HL-60 (cell line): ENCODE measurements at regions not wholly inside any gene's neighbourhood (a gene's known extent, or its start where the extent isn't known, plus 50 kb on each side); places are given as distances from the start of the nearest gene placed in this dataset.

Source experiments
- DNase-seq, 2 experiments: peaks; one replicate each; pipeline ENCODE4 v3.0.0-alpha.2; 2010 to 2020; ENCODE audit warnings: low read depth in 1 of 2, low spot score in 1 of 2
- H3K27ac ChIP-seq: fragments of 250-450 bp; sonication (Bioruptor Pico); replicated peaks from 2 replicates; pipeline ENCODE4 v1.5.1; 2020; ENCODE audit warnings: mild to moderate bottlenecking, moderate library complexity
- H3K27me3 ChIP-seq: fragments of 250-450 bp; sonication (Bioruptor Pico); 2 replicates; pipeline ENCODE4 v1.5.1; 2021; ENCODE audit warnings: mild to moderate bottlenecking, moderate library complexity; ENCODE audit not compliant: insufficient read depth, poor library complexity, severe bottlenecking
- H3K4me3 ChIP-seq: replicated peaks from 2 replicates; pipeline ENCODE4 v1.5.1; 2011; ENCODE audit warnings: mild to moderate bottlenecking, control low read depth, low read length; ENCODE audit not compliant: insufficient read depth
- CTCF ChIP-seq: IDR thresholded peaks from one replicate; pipeline ENCODE4 v1.5.1; 2011; ENCODE audit warnings: low read length, control low read depth, inconsistent platforms; ENCODE audit not compliant: insufficient read depth
- GABPA ChIP-seq: IDR thresholded peaks from 2 replicates; pipeline ENCODE4 v1.6.1; 2012; ENCODE audit warnings: low read depth
- POLR2AphosphoS5 ChIP-seq: IDR thresholded peaks from 2 replicates; pipeline ENCODE4 v1.6.1; 2012; ENCODE audit warnings: low read depth
- REST ChIP-seq: IDR thresholded peaks from 2 replicates; pipeline ENCODE4 v1.6.1; 2012; ENCODE audit warnings: low read depth; ENCODE audit not compliant: insufficient replicate concordance
- SPI1 ChIP-seq: IDR thresholded peaks from 2 replicates; pipeline ENCODE4 v1.6.1; 2012; ENCODE audit warnings: low read depth, mild to moderate bottlenecking, borderline replicate concordance

- H3K4me3 ChIP-seq: no peak overlapping the region
- H3K27ac ChIP-seq: no peak overlapping the region
- TF ChIP-seq REST: no peak
- no peak for TF ChIP-seq SPI1
- no peak for TF ChIP-seq GABPA
- TF ChIP-seq POLR2AphosphoS5: no peak
- no peak for TF ChIP-seq CTCF
- no peaks in the 10 kb centered on the region for H3K27me3 ChIP-seq
- no peak for DNase-seq
Measured at GRCh38 chr9:567747-568305, 273.7 kb upstream of the DMRT1 start.

GRCh38 chr9:569296-569695 is 272.2 kb upstream of the DMRT1 start:
- TF ChIP-seq REST (no peak), GABPA (no peak), CTCF (no peak), POLR2AphosphoS5 (no peak), SPI1 (no peak)
- Histone ChIP-seq H3K27me3 (no peaks in the 10 kb centered on the region), H3K4me3 (no peak overlapping the region), H3K27ac (no peak overlapping the region)
- no peak for DNase-seq

GRCh38 chr9:570187-570586 is 271.3 kb upstream of the DMRT1 start:
- DNase-seq: no peak
- TF ChIP-seq CTCF (no peak), POLR2AphosphoS5 (no peak), REST (no peak), SPI1 (no peak), GABPA (no peak)
- H3K27me3 ChIP-seq: no peaks in the 10 kb centered on the region
- H3K4me3 ChIP-seq: no peak overlapping the region
- no peak overlapping the region for H3K27ac ChIP-seq
